H1 (cell line): ENCODE measurements at regions not wholly inside any gene's neighbourhood (a gene's known extent, or its start where the extent isn't known, plus 50 kb on each side); places are given as distances from the start of the nearest gene placed in this dataset.

ENCODE experiments used
- CTCF ChIP-seq, 3 experiments: IDR thresholded peaks; 1 replicate in 2 of 3; 2 replicates in 1 of 3; pipeline versions ENCODE4 v1.5.1 to v1.6.1; 2011; ENCODE audit warnings: low read length in 3 of 3, mild to moderate bottlenecking in 3 of 3, inconsistent platforms in 2 of 3, low read depth in 1 of 3, moderate library complexity in 1 of 3; ENCODE audit not compliant: insufficient read depth in 1 of 3; ENCODE audit errors: control extremely low read depth in 1 of 3
- POLR2A ChIP-seq, 2 experiments: IDR thresholded peaks; 1 replicate in 1 of 2; 2 replicates in 1 of 2; pipeline ENCODE4 v1.6.1; 2011; ENCODE audit warnings: low read depth in 2 of 2, low read length in 2 of 2, mild to moderate bottlenecking in 2 of 2; ENCODE audit errors: control extremely low read depth in 1 of 2
- POLR2AphosphoS5 ChIP-seq: IDR thresholded peaks from 2 replicates; pipeline ENCODE4 v1.6.1; 2011; ENCODE audit warnings: low read depth, low read length
- RAD21 ChIP-seq, 2 experiments: IDR thresholded peaks in 1 of 2; conservative IDR thresholded peaks in 1 of 2; 2 replicates each; pipeline ENCODE4 v1.6.1; 2011; ENCODE audit warnings: low read depth in 2 of 2, low read length in 2 of 2, improper control_type of control experiment in 1 of 2, inconsistent platforms in 1 of 2, mild to moderate bottlenecking in 1 of 2, moderate library complexity in 1 of 2
- RBBP5 ChIP-seq: IDR thresholded peaks from 2 replicates; pipeline ENCODE4 v1.7.1; 2012; ENCODE audit warnings: low read depth, mild to moderate bottlenecking, inconsistent platforms, low read length, moderate library complexity, borderline replicate concordance
- SIN3A ChIP-seq, 2 experiments: IDR thresholded peaks in 1 of 2; conservative IDR thresholded peaks in 1 of 2; 2 replicates each; pipeline ENCODE4 v1.6.1; 2011 to 2012; ENCODE audit warnings: low read length in 2 of 2, improper control_type of control experiment in 1 of 2, low read depth in 1 of 2, mild to moderate bottlenecking in 1 of 2
- SP1 ChIP-seq: IDR thresholded peaks from 2 replicates; pipeline ENCODE4 v1.6.1; 2011; ENCODE audit warnings: low read depth, low read length
- TAF1 ChIP-seq: IDR thresholded peaks from 2 replicates; pipeline ENCODE4 v1.6.1; 2011; ENCODE audit warnings: mild to moderate bottlenecking, low read depth, low read length
- YY1 ChIP-seq: IDR thresholded peaks from 2 replicates; pipeline ENCODE4 v1.6.1; 2011; ENCODE audit warnings: low read depth, mild to moderate bottlenecking, low read length

GRCh38 chr21:35721701-35722100, 338.6 kb downstream of the SETD4 start:
- TF ChIP-seq POLR2A (IDR thresholded peaks at IDR 0.05; ENCODE audit: control extremely low read depth in 1 of 2, low read depth in 2 of 2, low read length in 2 of 2) (no peak), SP1 (no peak), POLR2AphosphoS5 (no peak), SIN3A (conservative IDR thresholded peaks at IDR 0.05 in 1 of 2, IDR thresholded peaks at IDR 0.05 in 1 of 2; ENCODE audit: low read depth in 1 of 2, low read length in 2 of 2) (no peak), CTCF (IDR thresholded peaks at IDR 0.05; ENCODE audit: control extremely low read depth in 1 of 3, insufficient read depth in 1 of 3, low read depth in 1 of 3, low read length in 3 of 3) (no peak), TAF1 (no peak), RAD21 (IDR thresholded peaks at IDR 0.05 in 1 of 2, conservative IDR thresholded peaks at IDR 0.05 in 1 of 2; ENCODE audit: low read depth in 2 of 2, low read length in 2 of 2) (no peak), RBBP5 (no peak), YY1 (no peak)
